Prostate gland (tissue), 2 donors: ENCODE measurements at regions not wholly inside any gene's neighbourhood (a gene's known extent, or its start where the extent isn't known, plus 50 kb on each side); places are given as distances from the start of the nearest gene placed in this dataset.

ENCODE experiments used
- CTCF ChIP-seq, 4 experiments: fragments of 200-600 bp in 2 of 4; fragments of 450-650 bp in 2 of 4; sonication (generic) in 2 of 4; IDR thresholded peaks; 1 replicate in 3 of 4; 2 replicates in 1 of 4; pipeline ENCODE4 v1.5.1; 2016 to 2019; ENCODE audit warnings: antibody characterized with exemption in 4 of 4, mild to moderate bottlenecking in 2 of 4, moderate library complexity in 2 of 4
- POLR2A ChIP-seq: fragments of 450-650 bp; IDR thresholded peaks from one replicate; pipeline ENCODE4 v1.6.1; 2016; ENCODE audit warnings: antibody characterized with exemption, mild to moderate bottlenecking

- no peak for TF ChIP-seq POLR2A
- no peak for TF ChIP-seq CTCF (IDR thresholded peaks at IDR 0.05)
These were observed 308.5 kb upstream of the NFE2L3 start for GRCh38 chr7:25843467-25843866.
